Stimulated activated CD4-positive, alpha-beta T cell treated with anti-CD3 and anti-CD28 coated beads, Interleukin-15, amount 100 ng/mL, for 48 hours (primary cell): ENCODE measurements at regions not wholly inside any gene's neighbourhood (a gene's known extent, or its start where the extent isn't known, plus 50 kb on each side); places are given as distances from the start of the nearest gene placed in this dataset.

Experiments used
- DNase-seq, 2 donors: peaks; one replicate each; pipeline ENCODE4 v3.0.0-alpha.2; 2020; ENCODE audit warnings: low read depth in 2 of 2

GRCh38 chr1:113219377-113219776 lies 146.4 kb downstream of the LRIG2 start:
- DNase-seq, result no peak

GRCh38 chr1:113219828-113220227 lies 146.8 kb downstream of the LRIG2 start:
- no peak for DNase-seq

GRCh38 chr1:113223040-113223439 lies 150.0 kb downstream of the LRIG2 start:
- DNase-seq, result no peak

- no peak for DNase-seq
These were observed 150.5 kb downstream of the LRIG2 start for GRCh38 chr1:113223546-113223945.

- DNase-seq, result peak in 1 of 2 donors; percentile 12
These were observed 153.2 kb downstream of the LRIG2 start for GRCh38 chr1:113226148-113226547.

GRCh38 chr1:113231866-113232265 lies 158.4 kb upstream of the MAGI3 start:
- no peak for DNase-seq

- no peak for DNase-seq
These were observed 156.9 kb upstream of the MAGI3 start for GRCh38 chr1:113233441-113233840.

GRCh38 chr1:113241237-113241636 lies 149.1 kb upstream of the MAGI3 start:
- no peak for DNase-seq

GRCh38 chr1:113242481-113242880 lies 147.8 kb upstream of the MAGI3 start:
- DNase-seq, result no peak

GRCh38 chr1:113243529-113243928 lies 146.8 kb upstream of the MAGI3 start:
- no peak for DNase-seq

GRCh38 chr1:113244112-113244820 lies 146.0 kb upstream of the MAGI3 start:
- DNase-seq, result no peak

GRCh38 chr1:113245252-113245651 lies 145.1 kb upstream of the MAGI3 start:
- DNase-seq, result no peak

GRCh38 chr1:113246929-113247328 lies 143.4 kb upstream of the MAGI3 start:
- no peak for DNase-seq

- DNase-seq, result no peak
These were observed 143.0 kb upstream of the MAGI3 start for GRCh38 chr1:113247355-113247754.

- DNase-seq, result no peak
These were observed 142.5 kb upstream of the MAGI3 start for GRCh38 chr1:113247782-113248181.

- no peak for DNase-seq
These were observed 141.8 kb upstream of the MAGI3 start for GRCh38 chr1:113248494-113248893.

GRCh38 chr1:113250161-113250560 lies 140.2 kb upstream of the MAGI3 start:
- no peak for DNase-seq

- DNase-seq, result no peak
These were observed 138.1 kb upstream of the MAGI3 start for GRCh38 chr1:113252166-113252565.

- DNase-seq, result no peak
These were observed 137.1 kb upstream of the MAGI3 start for GRCh38 chr1:113253187-113253586.

- no peak for DNase-seq
These were observed 136.7 kb upstream of the MAGI3 start for GRCh38 chr1:113253590-113253989.

GRCh38 chr1:113255038-113255719 lies 135.1 kb upstream of the MAGI3 start:
- DNase-seq, result no peak

GRCh38 chr1:113255720-113256347 lies 134.5 kb upstream of the MAGI3 start:
- DNase-seq, result no peak

GRCh38 chr1:113256348-113256729 lies 134.0 kb upstream of the MAGI3 start:
- no peak for DNase-seq
